Breast epithelium (tissue), 3 donors: ENCODE measurements at regions not wholly inside any gene's neighbourhood (a gene's known extent, or its start where the extent isn't known, plus 50 kb on each side); places are given as distances from the start of the nearest gene placed in this dataset.

Experiments
- CTCF ChIP-seq, 3 donors: fragments of 450-650 bp; IDR thresholded peaks; one replicate each; pipeline ENCODE4 v1.5.1; 2016 to 2017; ENCODE audit warnings: antibody characterized with exemption in 3 of 3, mild to moderate bottlenecking in 3 of 3, moderate library complexity in 3 of 3
- POLR2A ChIP-seq: fragments of 450-650 bp; IDR thresholded peaks from one replicate; pipeline ENCODE4 v1.6.1; 2016; ENCODE audit warnings: antibody characterized with exemption, mild to moderate bottlenecking, moderate library complexity
- POLR2AphosphoS5 ChIP-seq, 3 donors: sonication (generic); formaldehyde crosslinking; IDR thresholded peaks; one replicate each; pipeline ENCODE4 v1.6.1; 2017; ENCODE audit warnings: antibody characterized with exemption in 3 of 3

GRCh38 chr12:46518169-46518568, 145.6 kb upstream of the SLC38A2 start:
- no peak for TF ChIP-seq POLR2AphosphoS5 (IDR thresholded peaks at IDR 0.05)
- TF ChIP-seq CTCF (IDR thresholded peaks at IDR 0.05), result no peak
- no peak for TF ChIP-seq POLR2A
